Glutamatergic neuron (in vitro differentiated cells): ENCODE measurements at regions not wholly inside any gene's neighbourhood (a gene's known extent, or its start where the extent isn't known, plus 50 kb on each side); places are given as distances from the start of the nearest gene placed in this dataset.

Source experiments
- DNase-seq: peaks from one replicate; pipeline ENCODE4 v3.0.0; 2022
- H3K27ac Mint-ChIP-seq: one replicate; pipeline ENCODE4 v1.8.0; 2020; ENCODE audit warnings: mild to moderate bottlenecking, mixed read lengths, inconsistent platforms; ENCODE audit not compliant: unreplicated experiment
- H3K27me3 Mint-ChIP-seq: one replicate; pipeline ENCODE4 v1.8.0; 2020; ENCODE audit warnings: mild to moderate bottlenecking, moderate library complexity, mixed read lengths, inconsistent platforms; ENCODE audit not compliant: unreplicated experiment
- H3K36me3 Mint-ChIP-seq: one replicate; pipeline ENCODE4 v1.8.0; 2020; ENCODE audit warnings: mild to moderate bottlenecking, mixed read lengths, inconsistent platforms; ENCODE audit not compliant: unreplicated experiment
- H3K4me1 Mint-ChIP-seq: one replicate; pipeline ENCODE4 v1.8.0; 2020; ENCODE audit warnings: mild to moderate bottlenecking, low read depth, mixed read lengths, inconsistent platforms; ENCODE audit not compliant: unreplicated experiment
- H3K4me3 Mint-ChIP-seq: one replicate; pipeline ENCODE4 v1.8.0; 2020; ENCODE audit warnings: mild to moderate bottlenecking, mixed read lengths, inconsistent platforms; ENCODE audit not compliant: unreplicated experiment
- H3K9me3 Mint-ChIP-seq: one replicate; pipeline ENCODE4 v1.8.0; 2020; ENCODE audit warnings: mild to moderate bottlenecking, moderate library complexity, mixed read lengths, inconsistent platforms; ENCODE audit not compliant: unreplicated experiment
- CTCF ChIP-seq: fragments of 200-600 bp; sonication (generic); IDR thresholded peaks from one replicate; pipeline ENCODE4 v1.5.0; 2021; ENCODE audit not compliant: partially characterized antibody, unreplicated experiment

GRCh38 chr1:88434836-88435235 lies 249.2 kb upstream of the PKN2 start:
- TF ChIP-seq CTCF: no peak
- no peaks in the 10 kb centered on the region for H3K36me3 Mint-ChIP-seq
- H3K27me3 Mint-ChIP-seq: peaks cover 1% of the 10 kb centered on the region
- no peak for DNase-seq
- no peaks in the 10 kb centered on the region for H3K9me3 Mint-ChIP-seq
- no peak overlapping the region for H3K27ac Mint-ChIP-seq
- H3K4me1 Mint-ChIP-seq: no peaks in the 10 kb centered on the region
- no peak overlapping the region for H3K4me3 Mint-ChIP-seq

GRCh38 chr1:88441022-88441421 lies 243.1 kb upstream of the PKN2 start:
- Mint-ChIP-seq H3K27ac (no peak overlapping the region), H3K4me1 (no peaks in the 10 kb centered on the region), H3K4me3 (no peak overlapping the region), H3K36me3 (no peaks in the 10 kb centered on the region), H3K27me3 (no peaks in the 10 kb centered on the region), H3K9me3 (peaks cover 2% of the 10 kb centered on the region)
- no peak for TF ChIP-seq CTCF
- DNase-seq: no peak

GRCh38 chr1:88451856-88452255 lies 232.2 kb upstream of the PKN2 start:
- Mint-ChIP-seq H3K9me3 (no peaks in the 10 kb centered on the region), H3K4me1 (no peaks in the 10 kb centered on the region), H3K27ac (no peak overlapping the region), H3K4me3 (no peak overlapping the region), H3K27me3 (no peaks in the 10 kb centered on the region), H3K36me3 (no peaks in the 10 kb centered on the region)
- no peak for DNase-seq
- no peak for TF ChIP-seq CTCF

GRCh38 chr1:88453295-88453694 lies 230.8 kb upstream of the PKN2 start:
- Mint-ChIP-seq H3K36me3 (no peaks in the 10 kb centered on the region), H3K27me3 (no peaks in the 10 kb centered on the region), H3K4me3 (no peak overlapping the region), H3K9me3 (no peaks in the 10 kb centered on the region), H3K4me1 (no peaks in the 10 kb centered on the region), H3K27ac (no peak overlapping the region)
- DNase-seq: no peak
- TF ChIP-seq CTCF: no peak

GRCh38 chr1:88454781-88455180 lies 229.3 kb upstream of the PKN2 start:
- Mint-ChIP-seq H3K4me3 (no peak overlapping the region), H3K4me1 (no peaks in the 10 kb centered on the region), H3K36me3 (no peaks in the 10 kb centered on the region)

More at GRCh38 chr1:88454781-88455180, 229.3 kb upstream of the PKN2 start:
- TF ChIP-seq CTCF: no peak
- H3K27me3 Mint-ChIP-seq: no peaks in the 10 kb centered on the region
- DNase-seq: no peak
- H3K27ac Mint-ChIP-seq: no peak overlapping the region
- no peaks in the 10 kb centered on the region for H3K9me3 Mint-ChIP-seq
